ENCODE measurements at regions not wholly inside any gene's neighbourhood (a gene's known extent, or its start where the extent isn't known, plus 50 kb on each side); places are given as distances from the start of the nearest gene placed in this dataset.
"Not testable (repeated sequence)": the region's sequence is repeated elsewhere in the genome, so short reads cannot be mapped to it uniquely, and the experiment has no call there.

DNA sequence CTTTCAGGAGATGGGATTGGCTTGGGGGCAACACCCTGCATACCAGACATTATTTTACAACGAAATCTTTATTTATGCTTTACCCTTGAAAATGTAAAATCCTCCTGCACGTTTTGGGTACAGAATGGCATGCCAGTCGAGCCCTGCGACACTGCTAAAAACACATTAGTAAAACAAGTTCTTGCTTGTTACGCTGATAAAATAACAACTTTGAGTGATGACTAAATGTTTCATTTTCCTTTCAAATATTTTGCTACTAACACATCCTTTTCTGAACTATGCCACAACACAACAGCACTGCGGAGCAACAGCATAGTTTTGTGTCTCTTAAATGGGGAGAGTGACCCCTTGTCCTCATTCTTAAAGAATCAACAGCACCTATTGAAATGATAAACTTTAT is 76.0 kb upstream of the SEMA3D start:
- ATAC-seq (no peak), DNase-seq (no peak)
- intact Hi-C loops (cut with micrococcal nuclease), result no loop called here

DNA sequence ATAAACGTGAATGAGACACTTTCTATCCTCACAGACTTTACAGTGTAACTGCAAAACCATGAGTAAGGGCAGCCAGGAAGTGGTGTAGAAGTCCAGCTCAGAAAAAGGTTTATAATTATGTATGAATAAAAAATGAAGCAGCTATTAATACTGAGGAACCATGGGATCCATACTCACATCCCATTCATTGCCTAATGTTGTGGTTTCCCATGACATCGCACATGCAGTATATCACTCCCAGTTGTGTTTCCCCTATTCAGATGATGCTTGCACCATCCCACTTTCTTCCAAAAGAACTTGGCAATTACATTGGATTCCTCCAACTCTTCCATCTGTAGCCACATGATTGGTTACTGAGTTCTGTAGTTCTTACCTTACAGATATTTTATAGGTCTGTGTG is 74.5 kb upstream of the SEMA3D start:
- intact Hi-C loops (cut with micrococcal nuclease), result no loop called here
- DNase-seq (no peak), ATAC-seq (no peak)

- ATAC-seq; DNase-seq; intact Hi-C loops (cut with micrococcal nuclease): not testable (repeated sequence)
Observed at GRCh38 chr7:85249787-85250186, 62.9 kb upstream of the SEMA3D start.

- no peak for DNase-seq
- intact Hi-C loops (cut with micrococcal nuclease), result no loop called here
- ATAC-seq, result no peak
Observed at GRCh38 chr7:85239109-85239508, 52.3 kb upstream of the SEMA3D start.

DNA sequence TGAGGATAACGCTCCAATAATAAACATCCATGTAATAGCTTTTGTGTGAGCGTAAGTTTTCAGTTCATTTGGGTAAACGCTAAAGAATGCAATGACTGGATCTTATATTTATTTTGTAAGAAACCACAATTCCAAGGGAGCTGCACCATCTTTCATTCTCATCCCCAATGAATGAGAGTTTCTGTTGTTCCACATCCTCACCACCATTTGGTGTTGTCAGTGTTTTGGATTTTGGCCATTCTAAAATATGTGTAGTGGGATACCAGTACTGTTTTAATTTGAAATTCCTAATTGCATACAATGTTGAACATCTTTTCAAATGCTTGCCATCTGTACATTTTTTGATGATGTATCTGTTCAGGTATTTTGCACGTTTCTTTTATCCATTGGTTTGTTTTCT is 50.9 kb upstream of the SEMA3D start:
- ATAC-seq (no peak), DNase-seq (no peak)
- intact Hi-C loops (cut with micrococcal nuclease), result no loop called here
